Chondrocyte (in vitro differentiated cells): ENCODE measurements at regions not wholly inside any gene's neighbourhood (a gene's known extent, or its start where the extent isn't known, plus 50 kb on each side); places are given as distances from the start of the nearest gene placed in this dataset.

Source experiments
- DNase-seq: peaks from one replicate; pipeline ENCODE4 v3.0.0; 2021; ENCODE audit warnings: mixed read lengths, low spot score
- H3K27ac Mint-ChIP-seq: one replicate; pipeline ENCODE4 v1.8.0; 2021; ENCODE audit warnings: mild to moderate bottlenecking, moderate library complexity, mixed read lengths; ENCODE audit not compliant: unreplicated experiment
- H3K27me3 Mint-ChIP-seq: 2 replicates; pipeline ENCODE4 v1.8.0; 2021; ENCODE audit warnings: low read depth, mixed read lengths
- H3K36me3 Mint-ChIP-seq: 2 replicates; pipeline ENCODE4 v1.8.0; 2021; ENCODE audit warnings: low read depth, mixed read lengths
- H3K4me1 Mint-ChIP-seq: 2 replicates; pipeline ENCODE4 v1.8.0; 2021; ENCODE audit warnings: low read depth, mild to moderate bottlenecking, mixed read lengths
- H3K4me3 Mint-ChIP-seq: one replicate; pipeline ENCODE4 v1.8.0; 2021; ENCODE audit warnings: mild to moderate bottlenecking, moderate library complexity, mixed read lengths; ENCODE audit not compliant: unreplicated experiment
- H3K9me3 Mint-ChIP-seq: 2 replicates; pipeline ENCODE4 v1.8.0; 2021; ENCODE audit warnings: low read depth, mixed read lengths
- TF ChIP-seq, protein P1 (sequence below): fragments of 200-600 bp; sonication (generic); IDR thresholded peaks from 2 replicates; pipeline ENCODE4 v1.5.0; 2021; ENCODE audit warnings: antibody characterized with exemption, mild to moderate bottlenecking, moderate library complexity

DNA sequence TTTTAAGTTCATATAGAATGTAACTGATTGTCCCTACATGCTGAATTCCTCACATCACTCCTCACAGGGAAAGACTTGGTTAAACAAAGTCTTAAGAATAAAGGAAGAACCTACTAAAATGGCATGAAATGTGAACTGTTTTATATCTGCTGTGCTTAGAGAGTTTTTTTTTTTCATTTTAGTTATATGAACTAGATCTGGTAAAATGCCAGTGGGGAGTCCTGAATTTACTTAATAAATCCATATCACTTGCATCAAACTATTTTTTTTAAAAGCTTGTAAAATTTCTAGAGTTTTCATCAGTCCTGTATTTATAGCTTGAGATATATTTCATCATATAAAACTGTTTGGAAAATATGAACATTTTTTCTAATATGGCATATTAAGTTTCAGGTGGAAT, 1528.6 kb downstream of the EFNA5 start:
- no peaks in the 10 kb centered on the region for H3K36me3 Mint-ChIP-seq
- H3K4me3 Mint-ChIP-seq, result no peak overlapping the region
- peak overlapping the region; percentile 91 for H3K27ac Mint-ChIP-seq
- TF ChIP-seq, protein P1, sequence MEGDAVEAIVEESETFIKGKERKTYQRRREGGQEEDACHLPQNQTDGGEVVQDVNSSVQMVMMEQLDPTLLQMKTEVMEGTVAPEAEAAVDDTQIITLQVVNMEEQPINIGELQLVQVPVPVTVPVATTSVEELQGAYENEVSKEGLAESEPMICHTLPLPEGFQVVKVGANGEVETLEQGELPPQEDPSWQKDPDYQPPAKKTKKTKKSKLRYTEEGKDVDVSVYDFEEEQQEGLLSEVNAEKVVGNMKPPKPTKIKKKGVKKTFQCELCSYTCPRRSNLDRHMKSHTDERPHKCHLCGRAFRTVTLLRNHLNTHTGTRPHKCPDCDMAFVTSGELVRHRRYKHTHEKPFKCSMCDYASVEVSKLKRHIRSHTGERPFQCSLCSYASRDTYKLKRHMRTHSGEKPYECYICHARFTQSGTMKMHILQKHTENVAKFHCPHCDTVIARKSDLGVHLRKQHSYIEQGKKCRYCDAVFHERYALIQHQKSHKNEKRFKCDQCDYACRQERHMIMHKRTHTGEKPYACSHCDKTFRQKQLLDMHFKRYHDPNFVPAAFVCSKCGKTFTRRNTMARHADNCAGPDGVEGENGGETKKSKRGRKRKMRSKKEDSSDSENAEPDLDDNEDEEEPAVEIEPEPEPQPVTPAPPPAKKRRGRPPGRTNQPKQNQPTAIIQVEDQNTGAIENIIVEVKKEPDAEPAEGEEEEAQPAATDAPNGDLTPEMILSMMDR, result no peak
- H3K27me3 Mint-ChIP-seq, result no peaks in the 10 kb centered on the region
- H3K4me1 Mint-ChIP-seq, result peaks cover 36% of the 10 kb centered on the region
- peaks cover 11% of the 10 kb centered on the region for H3K9me3 Mint-ChIP-seq
- no peak for DNase-seq

DNA sequence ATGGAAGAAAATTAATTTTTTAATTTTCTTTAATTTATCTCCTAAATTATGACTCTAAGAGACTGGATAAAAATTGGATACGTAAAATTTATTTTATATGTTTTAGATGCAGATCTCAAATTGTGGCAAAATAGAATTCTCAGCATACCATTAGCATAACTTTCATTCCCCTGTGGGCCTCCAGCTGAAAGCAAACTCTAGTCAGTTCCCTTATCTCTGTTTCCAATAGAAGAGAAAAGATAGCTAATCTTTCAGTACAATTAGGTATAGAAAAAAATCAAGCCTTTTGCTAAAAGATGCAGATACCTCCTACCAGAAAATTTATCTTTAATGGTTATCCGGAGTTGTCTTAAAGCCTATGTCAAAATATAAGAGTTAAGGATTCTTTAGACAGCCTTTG, 1530.6 kb downstream of the EFNA5 start:
- no peaks in the 10 kb centered on the region for H3K27me3 Mint-ChIP-seq
- no peak overlapping the region for H3K27ac Mint-ChIP-seq
- H3K4me3 Mint-ChIP-seq, result no peak overlapping the region
- H3K36me3 Mint-ChIP-seq, result no peaks in the 10 kb centered on the region
- TF ChIP-seq, protein P1, result no peak
- peaks cover 8% of the 10 kb centered on the region for H3K9me3 Mint-ChIP-seq
- DNase-seq, result no peak
- peaks cover 46% of the 10 kb centered on the region for H3K4me1 Mint-ChIP-seq

DNA sequence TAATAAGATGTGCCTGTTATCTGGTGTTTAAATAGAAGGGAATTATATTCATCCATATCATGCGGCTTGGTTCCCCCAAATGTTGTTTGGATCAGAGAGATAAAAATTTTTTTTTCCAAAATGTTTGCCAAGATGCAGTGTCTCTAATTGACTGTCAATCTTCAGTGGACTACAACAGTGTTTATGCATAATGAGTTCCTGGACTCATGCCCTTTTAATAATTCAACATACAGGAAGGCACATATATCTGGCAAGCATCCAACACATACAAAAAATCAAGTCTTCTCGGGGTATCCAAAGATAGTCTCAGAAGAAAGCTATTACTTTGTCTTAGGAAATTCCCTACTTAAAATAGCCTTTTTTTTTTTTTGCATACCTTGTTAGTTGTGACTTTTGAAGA, 1534.7 kb downstream of the EFNA5 start:
- TF ChIP-seq, protein P1, result no peak
- Mint-ChIP-seq H3K36me3 (no peaks in the 10 kb centered on the region), H3K27ac (no peak overlapping the region), H3K4me1 (peaks cover 25% of the 10 kb centered on the region), H3K4me3 (no peak overlapping the region), H3K9me3 (peaks cover 8% of the 10 kb centered on the region), H3K27me3 (no peaks in the 10 kb centered on the region)
- DNase-seq, result no peak

DNA sequence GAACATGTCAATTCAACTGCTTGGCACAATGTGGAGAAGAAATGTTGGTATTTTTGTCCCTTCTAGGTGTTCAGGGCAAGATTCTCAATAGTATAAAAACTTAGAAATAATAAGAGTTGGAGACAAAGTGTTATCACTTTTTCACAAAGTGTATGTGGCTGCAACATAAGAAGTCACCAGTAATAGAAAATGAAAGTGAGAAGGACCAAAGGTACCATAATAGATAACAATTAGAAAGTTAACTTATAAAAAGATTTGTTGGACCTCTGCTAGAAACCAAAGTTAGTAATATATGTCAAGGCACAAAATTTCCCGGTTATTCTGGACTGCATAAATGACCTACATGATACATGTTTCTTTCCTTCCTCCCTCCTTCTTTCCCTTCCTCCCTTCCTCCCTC, 1535.3 kb downstream of the EFNA5 start:
- Mint-ChIP-seq H3K9me3 (peaks cover 8% of the 10 kb centered on the region), H3K27ac (no peak overlapping the region), H3K4me3 (no peak overlapping the region), H3K27me3 (no peaks in the 10 kb centered on the region), H3K36me3 (no peaks in the 10 kb centered on the region), H3K4me1 (peaks cover 20% of the 10 kb centered on the region)
- TF ChIP-seq, protein P1, result no peak
- no peak for DNase-seq

DNA sequence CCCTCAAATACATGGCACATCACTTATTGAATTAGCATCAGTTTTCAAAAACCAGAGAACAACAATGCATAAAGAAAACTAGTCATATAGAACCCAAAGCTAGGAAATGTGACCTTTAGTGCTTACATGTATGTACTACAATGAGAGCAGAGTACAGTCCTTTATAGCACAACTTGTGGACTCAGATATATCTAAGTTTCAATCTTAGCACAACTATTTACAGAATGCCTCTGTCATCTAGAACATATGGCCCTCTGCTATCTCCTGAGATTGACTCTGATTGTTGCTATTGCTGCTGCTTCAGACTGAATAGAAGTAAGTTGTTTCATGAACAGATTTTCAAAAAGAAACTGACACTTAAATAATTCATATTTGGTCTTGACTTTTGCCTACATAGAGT, 1536.2 kb downstream of the EFNA5 start:
- H3K9me3 Mint-ChIP-seq, result peaks cover 7% of the 10 kb centered on the region
- no peak overlapping the region for H3K4me3 Mint-ChIP-seq

More for the DNA sequence above, 1536.2 kb downstream of the EFNA5 start:
- TF ChIP-seq, protein P1, result no peak
- H3K27ac Mint-ChIP-seq, result no peak overlapping the region
- no peaks in the 10 kb centered on the region for H3K36me3 Mint-ChIP-seq
- no peak for DNase-seq
- no peaks in the 10 kb centered on the region for H3K27me3 Mint-ChIP-seq
- H3K4me1 Mint-ChIP-seq, result peaks cover 13% of the 10 kb centered on the region
